ENCODE measurements at regions not wholly inside any gene's neighbourhood (a gene's known extent, or its start where the extent isn't known, plus 50 kb on each side); places are given as distances from the start of the nearest gene placed in this dataset.

GRCh38 chr19:31668921-31669320, 319.7 kb upstream of the TSHZ3 start:
- no peak for TF ChIP-seq CTCF (IDR thresholded peaks at IDR 0.05)
- peaks cover 13% of the 10 kb centered on the region for H3K27me3 Mint-ChIP-seq (ENCODE audit: low read depth, poor library complexity)
- H3K4me3 Mint-ChIP-seq: no peak overlapping the region
- H3K27ac Mint-ChIP-seq: no peak overlapping the region
- no peak for DNase-seq
- H3K4me1 Mint-ChIP-seq: no peaks in the 10 kb centered on the region
- H3K36me3 Mint-ChIP-seq (ENCODE audit: low read depth): no peaks in the 10 kb centered on the region
- H3K9me3 Mint-ChIP-seq: no peaks in the 10 kb centered on the region

- no peaks in the 10 kb centered on the region for H3K4me1 Mint-ChIP-seq
- H3K9me3 Mint-ChIP-seq: no peaks in the 10 kb centered on the region
- TF ChIP-seq CTCF (IDR thresholded peaks at IDR 0.05): no peak
- H3K4me3 Mint-ChIP-seq: no peak overlapping the region
- no peak for DNase-seq
- no peaks in the 10 kb centered on the region for H3K36me3 Mint-ChIP-seq (ENCODE audit: low read depth)
- peaks cover 13% of the 10 kb centered on the region for H3K27me3 Mint-ChIP-seq (ENCODE audit: low read depth, poor library complexity)
- H3K27ac Mint-ChIP-seq: no peak overlapping the region
Measured at GRCh38 chr19:31670931-31671330, 321.7 kb upstream of the TSHZ3 start.

GRCh38 chr19:31671411-31672035, 322.3 kb upstream of the TSHZ3 start:
- Mint-ChIP-seq H3K9me3 (no peaks in the 10 kb centered on the region), H3K27me3 (ENCODE audit: low read depth, poor library complexity) (peaks cover 13% of the 10 kb centered on the region), H3K36me3 (ENCODE audit: low read depth) (no peaks in the 10 kb centered on the region), H3K4me3 (no peak overlapping the region), H3K4me1 (no peaks in the 10 kb centered on the region), H3K27ac (no peak overlapping the region)
- DNase-seq: no peak
- no peak for TF ChIP-seq CTCF (IDR thresholded peaks at IDR 0.05)

GRCh38 chr19:31674503-31675192, 325.4 kb upstream of the TSHZ3 start:
- Mint-ChIP-seq H3K4me1 (no peaks in the 10 kb centered on the region), H3K27ac (no peak overlapping the region)

GRCh38 chr19:31675193-31675913, 326.1 kb upstream of the TSHZ3 start:
- H3K27ac Mint-ChIP-seq: no peak overlapping the region
- H3K27me3 Mint-ChIP-seq (ENCODE audit: low read depth, poor library complexity): peaks cover 10% of the 10 kb centered on the region
- no peak for DNase-seq
- no peaks in the 10 kb centered on the region for H3K9me3 Mint-ChIP-seq
- H3K4me3 Mint-ChIP-seq: no peak overlapping the region
- no peaks in the 10 kb centered on the region for H3K36me3 Mint-ChIP-seq (ENCODE audit: low read depth)
- no peaks in the 10 kb centered on the region for H3K4me1 Mint-ChIP-seq
- no peak for TF ChIP-seq CTCF (IDR thresholded peaks at IDR 0.05)

More at GRCh38 chr19:31674503-31675192, 325.4 kb upstream of the TSHZ3 start:
- no peak for TF ChIP-seq CTCF (IDR thresholded peaks at IDR 0.05)
- Mint-ChIP-seq H3K9me3 (no peaks in the 10 kb centered on the region), H3K36me3 (ENCODE audit: low read depth) (no peaks in the 10 kb centered on the region), H3K27me3 (ENCODE audit: low read depth, poor library complexity) (peaks cover 10% of the 10 kb centered on the region), H3K4me3 (no peak overlapping the region)
- no peak for DNase-seq

Measured in nephron progenitor cell (in vitro differentiated cells).